HEK293T (cell line): ENCODE measurements at regions not wholly inside any gene's neighbourhood (a gene's known extent, or its start where the extent isn't known, plus 50 kb on each side); places are given as distances from the start of the nearest gene placed in this dataset.

Experiments
- CTCF ChIA-PET: fragments of 350-600 bp; formaldehyde crosslinking; extraction: SDS; loops from one replicate; lab custom pipeline; 2021; ENCODE audit warnings: antibody characterized with exemption, inconsistent platforms; lab: Yijun Ruan, JAX
- POLR2A ChIA-PET: fragments of 350-600 bp; formaldehyde crosslinking; extraction: SDS; loops from one replicate; lab custom pipeline; 2020; ENCODE audit warnings: antibody characterized with exemption, inconsistent platforms; lab: Yijun Ruan, JAX
- DNase-seq: peaks from one replicate; pipeline ENCODE4 v3.0.0; 2012; ENCODE audit warnings: mixed read lengths; ENCODE audit errors: extremely low spot score
- ARNT ChIP-seq: fragments of 450-650 bp; IDR thresholded peaks from 2 replicates; pipeline ENCODE4 v1.6.1; 2017; ENCODE audit warnings: mild to moderate bottlenecking
- BHLHE40 ChIP-seq: fragments of 450-650 bp; IDR thresholded peaks from 2 replicates; pipeline ENCODE4 v1.6.1; 2016; ENCODE audit warnings: mild to moderate bottlenecking, moderate library complexity, borderline replicate concordance
- CTBP1 ChIP-seq: fragments of 450-650 bp; IDR thresholded peaks from 2 replicates; pipeline ENCODE4 v1.6.1; 2016; ENCODE audit warnings: borderline replicate concordance
- ELF4 ChIP-seq: fragments of 450-650 bp; IDR thresholded peaks from 2 replicates; pipeline ENCODE4 v1.6.1; 2017; ENCODE audit warnings: antibody characterized with exemption
- FOXA1 ChIP-seq: fragments of 450-650 bp; IDR thresholded peaks from 2 replicates; pipeline ENCODE4 v1.6.1; 2016; ENCODE audit warnings: mild to moderate bottlenecking
- FOXK2 ChIP-seq: fragments of 450-650 bp; IDR thresholded peaks from 2 replicates; pipeline ENCODE4 v1.6.1; 2016; ENCODE audit warnings: mild to moderate bottlenecking
- FOXM1 ChIP-seq: fragments of 450-650 bp; IDR thresholded peaks from 2 replicates; pipeline ENCODE4 v1.6.1; 2017; ENCODE audit warnings: mild to moderate bottlenecking, borderline replicate concordance
- HDGF ChIP-seq: fragments of 450-650 bp; IDR thresholded peaks from 2 replicates; pipeline ENCODE4 v1.6.1; 2017; ENCODE audit warnings: antibody characterized with exemption, borderline replicate concordance
- L3MBTL2 ChIP-seq: fragments of 450-650 bp; conservative IDR thresholded peaks from 2 replicates; pipeline ENCODE4 v1.6.1; 2016; ENCODE audit warnings: mild to moderate bottlenecking
- LEF1 ChIP-seq: fragments of 450-650 bp; IDR thresholded peaks from 2 replicates; pipeline ENCODE4 v1.6.1; 2017; ENCODE audit warnings: mild to moderate bottlenecking, borderline replicate concordance
- NFRKB ChIP-seq: fragments of 450-650 bp; IDR thresholded peaks from 2 replicates; pipeline ENCODE4 v1.6.1; 2016; ENCODE audit warnings: mild to moderate bottlenecking, moderate library complexity
- PKNOX1 ChIP-seq: fragments of 450-650 bp; IDR thresholded peaks from 2 replicates; pipeline ENCODE4 v1.6.1; 2016
- SP1 ChIP-seq: fragments of 450-650 bp; IDR thresholded peaks from 2 replicates; pipeline ENCODE4 v1.6.1; 2017
- SUZ12 ChIP-seq: fragments of 450-650 bp; IDR thresholded peaks from 2 replicates; pipeline ENCODE4 v1.6.1; 2016; ENCODE audit warnings: mild to moderate bottlenecking
- TARDBP ChIP-seq: fragments of 450-650 bp; IDR thresholded peaks from 2 replicates; pipeline ENCODE4 v1.6.1; 2016
- ZNF384 ChIP-seq: fragments of 450-650 bp; IDR thresholded peaks from 2 replicates; pipeline ENCODE4 v1.6.1; 2016

- CTCF ChIA-PET = no interaction called here
- POLR2A ChIA-PET = no interaction called here
- no peak for TF ChIP-seq ELF4
- no peak for TF ChIP-seq L3MBTL2
- no peak for TF ChIP-seq FOXM1
- TF ChIP-seq BHLHE40 = no peak
- TF ChIP-seq FOXA1 = no peak
- TF ChIP-seq ARNT = no peak
- TF ChIP-seq HDGF = no peak
- no peak for TF ChIP-seq SP1
- no peak for DNase-seq
Observed at GRCh38 chr13:74795526-74795925, 661.3 kb upstream of the KLF12 start.

GRCh38 chr13:74794582-74794981 lies 660.4 kb upstream of the KLF12 start:
- ChIA-PET CTCF (interaction anchor here (0.7 kb wide), 1 partner anchor 430 kb away, joined by 3 read pairs; no protein-coding TSS in a partner anchor), POLR2A (no interaction called here)
- DNase-seq = no peak
- TF ChIP-seq ELF4 (no peak), SUZ12 (no peak), SP1 (no peak), BHLHE40 (no peak), CTBP1 (no peak), TARDBP (no peak), HDGF (no peak), ARNT (no peak), PKNOX1 (0 out of 2 replicates have a peak, but pooled peaks have one; percentile 2), L3MBTL2 (0 out of 2 replicates have a peak, but pooled peaks have one; percentile 32)

GRCh38 chr13:74794147-74794546 lies 659.9 kb upstream of the KLF12 start:
- no peak for DNase-seq
- no peak for TF ChIP-seq SUZ12
- TF ChIP-seq NFRKB = no peak
- no peak for TF ChIP-seq ARNT
- TF ChIP-seq TARDBP = no peak
- TF ChIP-seq FOXM1 = no peak
- no peak for TF ChIP-seq L3MBTL2
- TF ChIP-seq CTBP1 = no peak
- TF ChIP-seq FOXA1 = no peak
- TF ChIP-seq SP1 = no peak
- TF ChIP-seq HDGF = no peak
- no peak for TF ChIP-seq PKNOX1
- TF ChIP-seq ELF4 = no peak
- no peak for TF ChIP-seq LEF1
- no peak for TF ChIP-seq BHLHE40
- TF ChIP-seq FOXK2 = no peak
- no peak for TF ChIP-seq ZNF384
- POLR2A ChIA-PET = no interaction called here
- CTCF ChIA-PET = interaction anchor here (0.7 kb wide), 1 partner anchor 431 kb away, joined by 3 read pairs; no protein-coding TSS in a partner anchor

GRCh38 chr13:74784959-74785358 lies 650.8 kb upstream of the KLF12 start:
- POLR2A ChIA-PET = no interaction called here
- CTCF ChIA-PET = interaction anchor here (1.0 kb wide), 1 partner anchor 435 kb away, joined by 3 read pairs; no protein-coding TSS in a partner anchor
- no peak for DNase-seq
- TF ChIP-seq CTBP1 = no peak

- CTCF ChIA-PET = no interaction called here
- no peak for DNase-seq
- TF ChIP-seq FOXM1 = no peak
- TF ChIP-seq HDGF = no peak
- no peak for TF ChIP-seq CTBP1
- no peak for TF ChIP-seq FOXK2
- TF ChIP-seq TARDBP = no peak
- no peak for TF ChIP-seq NFRKB
- TF ChIP-seq ZNF384 = no peak
- POLR2A ChIA-PET = no interaction called here
Observed at GRCh38 chr13:74778946-74779345, 644.7 kb upstream of the KLF12 start.

GRCh38 chr13:74778087-74778486 lies 643.9 kb upstream of the KLF12 start:
- ChIA-PET CTCF (interaction anchor here (0.6 kb wide), 1 partner anchor 12 kb away, joined by 3 read pairs; no protein-coding TSS in a partner anchor), POLR2A (no interaction called here)
- no peak for TF ChIP-seq NFRKB
- TF ChIP-seq TARDBP = no peak
- TF ChIP-seq ELF4 = no peak
- TF ChIP-seq FOXK2 = no peak
- no peak for DNase-seq

- POLR2A ChIA-PET = no interaction called here
- CTCF ChIA-PET = interaction anchor here (0.6 kb wide), 1 partner anchor 1123 kb away, joined by 4 read pairs; no protein-coding TSS in a partner anchor
- TF ChIP-seq SUZ12 = no peak
- no peak for DNase-seq
Observed at GRCh38 chr13:74774264-74774663, 640.1 kb upstream of the KLF12 start.

GRCh38 chr13:74773248-74773647 lies 639.0 kb upstream of the KLF12 start:
- no peak for DNase-seq
- CTCF ChIA-PET = no interaction called here
- no peak for TF ChIP-seq FOXM1
- POLR2A ChIA-PET = no interaction called here

- ChIA-PET CTCF (no interaction called here), POLR2A (no interaction called here)
- TF ChIP-seq L3MBTL2 (no peak), CTBP1 (no peak), FOXA1 (no peak), SUZ12 (no peak), PKNOX1 (no peak), NFRKB (no peak), HDGF (no peak), FOXM1 (no peak), SP1 (no peak), ELF4 (no peak), LEF1 (no peak), BHLHE40 (no peak), ZNF384 (no peak), ARNT (no peak), TARDBP (no peak), FOXK2 (no peak)
- no peak for DNase-seq
Observed at GRCh38 chr13:74771964-74772363, 637.8 kb upstream of the KLF12 start.
